SU-DHL-6 (cell line): ENCODE measurements at regions not wholly inside any gene's neighbourhood (a gene's known extent, or its start where the extent isn't known, plus 50 kb on each side); places are given as distances from the start of the nearest gene placed in this dataset.

ENCODE experiments used
- H2AFZ ChIP-seq: fragments of 200-600 bp; sonication (generic); 2 replicates; pipeline ENCODE4 v1.6.1; 2014; ENCODE audit warnings: low read depth, mild to moderate bottlenecking, moderate library complexity, mixed read lengths, antibody characterized with exemption, low read length; ENCODE audit not compliant: severe bottlenecking
- H3F3A ChIP-seq: fragments of 200-600 bp; shearing (Covaris generic); 2 replicates; pipeline ENCODE4 v1.6.0; 2016; ENCODE audit warnings: antibody characterized with exemption, mild to moderate bottlenecking; ENCODE audit not compliant: insufficient read depth
- H3K27ac ChIP-seq: fragments of 200-600 bp; sonication (generic); 2 replicates; pipeline ENCODE4 v1.5.1; 2016; ENCODE audit warnings: low read depth, mild to moderate bottlenecking, low read length, moderate library complexity, mixed read lengths
- H3K27me3 ChIP-seq: fragments of 200-600 bp; sonication (generic), shearing (Covaris generic); 2 replicates; pipeline ENCODE4 v1.6.0; 2014; ENCODE audit warnings: mild to moderate bottlenecking, low read length
- H3K36me3 ChIP-seq: fragments of 200-600 bp; sonication (generic); 2 replicates; pipeline ENCODE4 v1.6.1; 2014; ENCODE audit warnings: mild to moderate bottlenecking, low read length, mixed read lengths
- H3K4me2 ChIP-seq: fragments of 300-600, 200-600 bp; shearing (Covaris generic), sonication (generic); 2 replicates; pipeline ENCODE4 v1.6.0; 2014; ENCODE audit warnings: low read length, low read depth, mild to moderate bottlenecking; ENCODE audit not compliant: poor library complexity, severe bottlenecking
- H3K4me3 ChIP-seq: fragments of 200-600 bp; sonication (generic); 2 replicates; pipeline ENCODE4 v1.5.1; 2014; ENCODE audit warnings: antibody characterized with exemption, low read length, mild to moderate bottlenecking, mixed read lengths; ENCODE audit not compliant: insufficient read depth, poor library complexity, severe bottlenecking
- H3K79me2 ChIP-seq: fragments of 200-600 bp; sonication (generic); 2 replicates; pipeline ENCODE4 v1.6.1; 2014; ENCODE audit warnings: mild to moderate bottlenecking, low read length, moderate library complexity; ENCODE audit not compliant: insufficient read depth
- H3K9ac ChIP-seq: fragments of 200-600 bp; sonication (generic); 2 replicates; pipeline ENCODE4 v1.7.0; 2014; ENCODE audit warnings: mild to moderate bottlenecking, low read length
- H3K9me2 ChIP-seq: fragments of 200-600 bp; sonication (generic); replicated peaks from 2 replicates; pipeline ENCODE4 v1.6.1; 2014; ENCODE audit warnings: low read length; ENCODE audit not compliant: insufficient read depth
- H3K9me3 ChIP-seq: fragments of 200-600 bp; sonication (generic); 2 replicates; pipeline ENCODE4 v1.6.1; 2014; ENCODE audit warnings: low read length, mixed read lengths; ENCODE audit not compliant: insufficient read depth
- H4K20me1 ChIP-seq: fragments of 200-600 bp; sonication (generic); 2 replicates; pipeline ENCODE4 v1.6.1; 2014; ENCODE audit warnings: low read depth, mild to moderate bottlenecking, antibody characterized with exemption, low read length, moderate library complexity, mixed read lengths
- EZH2phosphoT487 ChIP-seq: fragments of 200-600 bp; sonication (generic), shearing (Covaris generic); conservative IDR thresholded peaks from 2 replicates; pipeline ENCODE4 v1.6.1; 2018; ENCODE audit warnings: mild to moderate bottlenecking, antibody characterized with exemption, low read length, moderate library complexity, mixed read lengths
- TF ChIP-seq, protein P1 (sequence below): fragments of 200-600 bp; sonication (generic); IDR thresholded peaks from one replicate; pipeline ENCODE4 v1.5.1; 2017; ENCODE audit warnings: antibody characterized with exemption, mild to moderate bottlenecking, low read length, moderate library complexity; ENCODE audit not compliant: insufficient read depth, poor library complexity, severe bottlenecking

DNA sequence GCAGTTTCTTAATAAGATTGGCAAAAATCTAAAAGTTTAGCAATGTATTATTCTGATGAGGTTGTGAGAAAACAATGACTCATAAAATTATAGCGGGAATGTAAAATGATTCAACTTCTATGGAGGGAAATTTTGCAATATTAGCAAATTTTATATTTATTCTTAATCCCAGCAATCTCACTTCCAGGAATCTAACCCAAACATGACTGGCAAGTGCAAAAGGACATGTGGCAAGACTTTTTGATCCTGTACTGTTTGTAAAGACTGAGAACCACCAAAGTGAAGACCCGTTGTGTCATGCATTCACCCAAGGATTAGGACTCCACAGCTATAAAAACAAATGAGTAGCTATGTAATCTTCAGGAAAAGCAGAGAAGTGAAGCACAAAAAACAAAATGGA is 234.8 kb upstream of the KYNU start:
- H3K79me2 ChIP-seq, result no peaks in the 10 kb centered on the region
- H3K4me3 ChIP-seq, result no peak overlapping the region
- H4K20me1 ChIP-seq, result no peaks in the 10 kb centered on the region
- no peaks in the 10 kb centered on the region for H3F3A ChIP-seq
- no peak overlapping the region for H3K4me2 ChIP-seq
- no peak overlapping the region for H3K27ac ChIP-seq
- no peaks in the 10 kb centered on the region for H3K36me3 ChIP-seq
- no peak overlapping the region for H2AFZ ChIP-seq
- no peaks in the 10 kb centered on the region for H3K27me3 ChIP-seq
- H3K9me3 ChIP-seq, result no peaks in the 10 kb centered on the region
- H3K9ac ChIP-seq, result no peak overlapping the region
- H3K9me2 ChIP-seq, result no peaks in the 10 kb centered on the region
- TF ChIP-seq, protein P1, sequence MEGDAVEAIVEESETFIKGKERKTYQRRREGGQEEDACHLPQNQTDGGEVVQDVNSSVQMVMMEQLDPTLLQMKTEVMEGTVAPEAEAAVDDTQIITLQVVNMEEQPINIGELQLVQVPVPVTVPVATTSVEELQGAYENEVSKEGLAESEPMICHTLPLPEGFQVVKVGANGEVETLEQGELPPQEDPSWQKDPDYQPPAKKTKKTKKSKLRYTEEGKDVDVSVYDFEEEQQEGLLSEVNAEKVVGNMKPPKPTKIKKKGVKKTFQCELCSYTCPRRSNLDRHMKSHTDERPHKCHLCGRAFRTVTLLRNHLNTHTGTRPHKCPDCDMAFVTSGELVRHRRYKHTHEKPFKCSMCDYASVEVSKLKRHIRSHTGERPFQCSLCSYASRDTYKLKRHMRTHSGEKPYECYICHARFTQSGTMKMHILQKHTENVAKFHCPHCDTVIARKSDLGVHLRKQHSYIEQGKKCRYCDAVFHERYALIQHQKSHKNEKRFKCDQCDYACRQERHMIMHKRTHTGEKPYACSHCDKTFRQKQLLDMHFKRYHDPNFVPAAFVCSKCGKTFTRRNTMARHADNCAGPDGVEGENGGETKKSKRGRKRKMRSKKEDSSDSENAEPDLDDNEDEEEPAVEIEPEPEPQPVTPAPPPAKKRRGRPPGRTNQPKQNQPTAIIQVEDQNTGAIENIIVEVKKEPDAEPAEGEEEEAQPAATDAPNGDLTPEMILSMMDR, result no peak
- TF ChIP-seq EZH2phosphoT487, result no peak

- Histone ChIP-seq H3F3A (no peaks in the 10 kb centered on the region), H3K79me2 (no peaks in the 10 kb centered on the region), H3K4me3 (no peak overlapping the region), H3K27me3 (no peaks in the 10 kb centered on the region), H3K36me3 (no peaks in the 10 kb centered on the region), H3K4me2 (no peak overlapping the region), H3K9me3 (no peaks in the 10 kb centered on the region), H2AFZ (no peak overlapping the region), H3K9ac (no peak overlapping the region), H3K27ac (no peak overlapping the region), H3K9me2 (no peaks in the 10 kb centered on the region), H4K20me1 (no peaks in the 10 kb centered on the region)
- TF ChIP-seq, protein P1, result no peak
- TF ChIP-seq EZH2phosphoT487, result no peak
Measured at GRCh38 chr2:142629193-142629592, 248.3 kb upstream of the KYNU start.

DNA sequence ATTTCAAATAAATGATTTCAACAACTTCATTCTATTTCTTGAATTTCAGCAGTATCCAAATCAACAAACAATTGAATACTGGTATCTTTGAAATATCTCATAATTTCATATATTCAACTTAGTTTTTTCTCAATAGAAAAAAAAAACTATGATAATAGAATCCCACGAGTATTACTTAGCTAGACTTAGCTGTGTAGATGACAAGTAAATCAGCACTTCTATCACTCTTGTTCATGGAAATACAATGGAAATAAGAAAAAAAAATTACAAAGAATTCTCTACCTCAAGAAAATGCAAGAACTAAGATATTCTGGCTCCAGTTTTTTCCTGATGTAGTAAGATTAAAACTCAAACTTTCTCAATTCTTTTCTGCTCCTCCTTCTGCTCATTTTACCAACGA is 256.2 kb upstream of the KYNU start:
- TF ChIP-seq, protein P1, result no peak
- no peak for TF ChIP-seq EZH2phosphoT487
- Histone ChIP-seq H3K27me3 (no peaks in the 10 kb centered on the region), H3K27ac (no peak overlapping the region)

GRCh38 chr2:142617461-142617860 is 260.0 kb upstream of the KYNU start:
- Histone ChIP-seq H3K9me3 (no peaks in the 10 kb centered on the region), H3K9me2 (no peaks in the 10 kb centered on the region), H3K36me3 (no peaks in the 10 kb centered on the region), H3K9ac (no peak overlapping the region), H3K27ac (no peak overlapping the region), H3K4me2 (no peak overlapping the region), H3F3A (no peaks in the 10 kb centered on the region), H4K20me1 (no peaks in the 10 kb centered on the region), H3K27me3 (no peaks in the 10 kb centered on the region), H3K4me3 (no peak overlapping the region), H3K79me2 (no peaks in the 10 kb centered on the region), H2AFZ (no peak overlapping the region)
- TF ChIP-seq, protein P1, result no peak
- no peak for TF ChIP-seq EZH2phosphoT487

More for the DNA sequence above, 256.2 kb upstream of the KYNU start:
- H4K20me1 ChIP-seq, result no peaks in the 10 kb centered on the region
- H3K9me2 ChIP-seq, result no peaks in the 10 kb centered on the region
- no peak overlapping the region for H3K9ac ChIP-seq
- no peak overlapping the region for H3K4me2 ChIP-seq
- H3K79me2 ChIP-seq, result no peaks in the 10 kb centered on the region
- no peak overlapping the region for H2AFZ ChIP-seq
- H3F3A ChIP-seq, result no peaks in the 10 kb centered on the region
- H3K36me3 ChIP-seq, result no peaks in the 10 kb centered on the region
- H3K4me3 ChIP-seq, result no peak overlapping the region
- no peaks in the 10 kb centered on the region for H3K9me3 ChIP-seq
